Adrenal gland (tissue), 9 donors: ENCODE measurements at regions not wholly inside any gene's neighbourhood (a gene's known extent, or its start where the extent isn't known, plus 50 kb on each side); places are given as distances from the start of the nearest gene placed in this dataset.

ENCODE experiments used
- DNase-seq, 7 donors: peaks; one replicate each; pipeline ENCODE4 v3.0.0-alpha.2; 2019 to 2020
- H3K27ac ChIP-seq, 5 donors: fragments of 200-600 bp; sonication (generic) in 4 of 5; 1 replicate in 3 of 5; 2 replicates in 2 of 5; pipeline versions ENCODE4 v1.5.1 to v1.8.0; 2016 to 2020; ENCODE audit warnings: mild to moderate bottlenecking in 1 of 5
- H3K27me3 ChIP-seq: fragments of 200-600 bp; 2 replicates; pipeline ENCODE4 v1.8.0; 2021
- H3K36me3 ChIP-seq, 2 donors: fragments of 200-600 bp; replicated peaks in 1 of 2; 1 replicate in 1 of 2; 2 replicates in 1 of 2; pipeline versions ENCODE4 v1.5.1 to v1.8.0; 2018 to 2022
- H3K4me1 ChIP-seq, 2 donors: fragments of 200-600 bp; replicated peaks in 1 of 2; 1 replicate in 1 of 2; 2 replicates in 1 of 2; pipeline versions ENCODE4 v1.5.1 to v1.8.0; 2018 to 2021
- H3K4me3 ChIP-seq, 4 donors: fragments of 200-600 bp; sonication (generic) in 3 of 4; one replicate each; pipeline ENCODE4 v1.5.1; 2016 to 2018
- H3K9me3 ChIP-seq, 3 donors: fragments of 200-600 bp; sonication (generic) in 1 of 3; replicated peaks in 1 of 3; 1 replicate in 2 of 3; 2 replicates in 1 of 3; pipeline versions ENCODE4 v1.5.1 to v1.8.0; 2016 to 2021
- POLR2A ChIP-seq, 2 donors: fragments of 450-650 bp; IDR thresholded peaks; one replicate each; pipeline ENCODE4 v1.6.1; 2017; ENCODE audit warnings: antibody characterized with exemption in 2 of 2, mild to moderate bottlenecking in 2 of 2, moderate library complexity in 1 of 2
- WGBS, 4 donors: extraction: QIAGEN DNeasy Blood & Tissue Kit in 2 of 4; methylation state at CpG; one replicate each; pipeline versions ENCODE4 v1.1.5 to v1.1.7; 2013 to 2017; 5-methylcytosine and 5-hydroxymethylcytosine counted together
- intact Hi-C, 2 donors: fragments of 100-400 bp; cut with DNase I; formaldehyde crosslinking; loops; one replicate each; pipeline versions ENCODE4 v1.14.1 to v1.15.0; 2022 to 2023
- TF ChIP-seq, protein P1 (sequence below), 6 experiments: fragments of 450-650 bp in 4 of 6; fragments of 200-600 bp in 2 of 6; sonication (generic) in 1 of 6; IDR thresholded peaks; 1 replicate in 5 of 6; 2 replicates in 1 of 6; pipeline versions ENCODE4 v1.5.1 to v1.8.0; 2016 to 2021; ENCODE audit warnings: antibody characterized with exemption in 6 of 6, mild to moderate bottlenecking in 2 of 6, moderate library complexity in 1 of 6
- donor health status: healthy with polysubstance abuse.
- donor health status: Bipolar disorder and iron deficiency.
- donor health status: DM: yes; HTN: yes; CAD: no.
- donor health status: DM: no; HTN: no; CAD: no.
- donor health status: DM: no; HTN: no; CAD: no.

DNA sequence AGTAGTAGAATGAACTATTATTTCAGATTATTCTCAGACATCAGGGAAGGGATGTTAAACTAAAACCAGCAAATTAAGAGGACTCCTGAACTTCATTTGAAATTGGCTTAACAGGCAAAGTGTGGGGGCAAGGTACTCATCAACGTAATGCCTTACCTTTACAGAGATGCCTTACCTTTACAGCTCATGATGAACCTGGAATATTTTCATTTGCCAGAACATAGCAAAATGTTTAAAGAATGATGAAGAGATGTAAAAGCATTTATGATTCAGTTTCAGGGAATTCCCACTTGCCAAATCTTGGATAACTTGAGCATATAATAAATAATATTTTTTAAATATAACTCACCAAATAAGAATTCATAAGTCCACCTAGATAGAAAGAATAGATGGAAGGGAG, 207.5 kb downstream of the TINAG start:
- intact Hi-C loops: no loop called here
- Histone ChIP-seq H3K27me3 (no peaks in the 10 kb centered on the region), H3K4me3 (no peak overlapping the region), H3K27ac (no peak overlapping the region), H3K4me1 (no peaks in the 10 kb centered on the region), H3K9me3 (no peaks in the 10 kb centered on the region), H3K36me3 (no peaks in the 10 kb centered on the region)
- no peak for TF ChIP-seq POLR2A (IDR thresholded peaks at IDR 0.05)
- TF ChIP-seq, protein P1, sequence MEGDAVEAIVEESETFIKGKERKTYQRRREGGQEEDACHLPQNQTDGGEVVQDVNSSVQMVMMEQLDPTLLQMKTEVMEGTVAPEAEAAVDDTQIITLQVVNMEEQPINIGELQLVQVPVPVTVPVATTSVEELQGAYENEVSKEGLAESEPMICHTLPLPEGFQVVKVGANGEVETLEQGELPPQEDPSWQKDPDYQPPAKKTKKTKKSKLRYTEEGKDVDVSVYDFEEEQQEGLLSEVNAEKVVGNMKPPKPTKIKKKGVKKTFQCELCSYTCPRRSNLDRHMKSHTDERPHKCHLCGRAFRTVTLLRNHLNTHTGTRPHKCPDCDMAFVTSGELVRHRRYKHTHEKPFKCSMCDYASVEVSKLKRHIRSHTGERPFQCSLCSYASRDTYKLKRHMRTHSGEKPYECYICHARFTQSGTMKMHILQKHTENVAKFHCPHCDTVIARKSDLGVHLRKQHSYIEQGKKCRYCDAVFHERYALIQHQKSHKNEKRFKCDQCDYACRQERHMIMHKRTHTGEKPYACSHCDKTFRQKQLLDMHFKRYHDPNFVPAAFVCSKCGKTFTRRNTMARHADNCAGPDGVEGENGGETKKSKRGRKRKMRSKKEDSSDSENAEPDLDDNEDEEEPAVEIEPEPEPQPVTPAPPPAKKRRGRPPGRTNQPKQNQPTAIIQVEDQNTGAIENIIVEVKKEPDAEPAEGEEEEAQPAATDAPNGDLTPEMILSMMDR (IDR thresholded peaks at IDR 0.05): no peak
- no peak for DNase-seq
- 62 to 71% (median 67%) methylated on average over 1 of the region's 1 CpG for WGBS, 4 donors

GRCh38 chr6:54516321-54516720, 208.1 kb downstream of the TINAG start:
- no peak for DNase-seq
- 41 to 60% (median 54%) methylated on average over 1 of the region's 1 CpG for WGBS, 4 donors
- TF ChIP-seq, protein P1 (IDR thresholded peaks at IDR 0.05): no peak
- no peak for TF ChIP-seq POLR2A (IDR thresholded peaks at IDR 0.05)
- H3K27me3 ChIP-seq: no peaks in the 10 kb centered on the region
- H3K36me3 ChIP-seq: no peaks in the 10 kb centered on the region
- H3K9me3 ChIP-seq: no peaks in the 10 kb centered on the region
- intact Hi-C loops: no loop called here
- H3K4me1 ChIP-seq: no peaks in the 10 kb centered on the region
- no peak overlapping the region for H3K27ac ChIP-seq
- H3K4me3 ChIP-seq: no peak overlapping the region

DNA sequence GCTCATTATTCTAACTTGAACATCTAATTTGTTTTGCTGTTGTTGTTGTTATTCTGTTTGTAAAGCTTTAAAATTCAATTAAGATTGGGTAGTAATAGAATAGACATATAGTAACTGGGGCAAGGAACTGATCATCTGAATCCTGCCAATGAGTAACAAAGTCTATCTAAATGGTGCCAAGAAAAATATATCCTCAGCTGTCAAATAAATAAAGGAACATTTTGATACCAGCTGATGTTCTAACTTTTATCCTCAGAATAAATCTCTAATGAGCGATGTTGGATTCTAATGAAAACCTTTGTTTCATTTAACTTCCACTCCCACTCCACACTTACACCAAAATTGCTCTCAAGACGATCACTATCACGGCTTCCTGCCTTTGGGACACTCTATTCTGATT, 210.9 kb downstream of the TINAG start:
- intact Hi-C loops: no loop called here
- no peak for DNase-seq
- Histone ChIP-seq H3K9me3 (no peaks in the 10 kb centered on the region), H3K27me3 (no peaks in the 10 kb centered on the region), H3K4me1 (no peaks in the 10 kb centered on the region), H3K27ac (no peak overlapping the region), H3K36me3 (no peaks in the 10 kb centered on the region), H3K4me3 (no peak overlapping the region)
- WGBS, 4 donors: 77 to 83% (median 82%) methylated on average over 3 of the region's 3 CpGs
- TF ChIP-seq POLR2A (IDR thresholded peaks at IDR 0.05): no peak
- TF ChIP-seq, protein P1 (IDR thresholded peaks at IDR 0.05): no peak

GRCh38 chr6:54525731-54526130, 217.5 kb downstream of the TINAG start:
- intact Hi-C loops: no loop called here

More at GRCh38 chr6:54525731-54526130, 217.5 kb downstream of the TINAG start:
- 37 to 48% (median 40%) methylated on average over 2 of the region's 2 CpGs for WGBS, 4 donors
- Histone ChIP-seq H3K9me3 (no peaks in the 10 kb centered on the region), H3K4me3 (no peak overlapping the region), H3K36me3 (no peaks in the 10 kb centered on the region), H3K27me3 (no peaks in the 10 kb centered on the region), H3K27ac (no peak overlapping the region), H3K4me1 (no peaks in the 10 kb centered on the region)
- TF ChIP-seq, protein P1 (IDR thresholded peaks at IDR 0.05): no peak
- DNase-seq: no peak
